ENCODE measurements at regions not wholly inside any gene's neighbourhood (a gene's known extent, or its start where the extent isn't known, plus 50 kb on each side); places are given as distances from the start of the nearest gene placed in this dataset.

DNA sequence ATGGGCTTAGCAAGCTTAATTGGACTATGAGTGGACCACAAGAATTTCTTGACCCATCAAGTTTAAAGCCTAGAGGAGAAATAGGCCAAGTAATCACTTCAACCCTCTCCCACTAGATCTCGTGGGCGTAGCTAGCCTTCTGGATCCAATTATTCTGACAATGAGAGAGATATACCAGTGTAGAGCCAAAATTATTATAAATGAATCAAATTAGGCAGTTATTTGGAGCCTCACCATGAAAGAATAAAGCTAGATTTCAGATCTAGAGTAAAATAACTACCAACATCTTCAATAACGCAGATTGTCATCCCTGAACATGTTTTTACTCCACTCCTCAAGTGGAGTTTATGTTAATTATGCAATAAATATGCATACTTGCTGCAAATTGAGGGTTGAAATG is 143.9 kb upstream of the CDH20 start:
- intact Hi-C loops (cut with DNase I): no loop called here
- no peaks in the 10 kb centered on the region for H3K27me3 ChIP-seq
- DNase-seq (ENCODE audit: extremely low spot score in 2 of 2): no peak
- H3K27ac ChIP-seq: no peak overlapping the region
- no peak overlapping the region for H3K4me3 ChIP-seq
- H3K9me3 ChIP-seq: no peaks in the 10 kb centered on the region
- H3K36me3 ChIP-seq: no peaks in the 10 kb centered on the region
- H3K4me1 ChIP-seq: no peaks in the 10 kb centered on the region
- TF ChIP-seq POLR2A (IDR thresholded peaks at IDR 0.05): no peak
- no peak for TF ChIP-seq POLR2AphosphoS5 (IDR thresholded peaks at IDR 0.05; ENCODE audit: insufficient read depth in 1 of 2, low read depth in 1 of 2)
- TF ChIP-seq, protein P1, sequence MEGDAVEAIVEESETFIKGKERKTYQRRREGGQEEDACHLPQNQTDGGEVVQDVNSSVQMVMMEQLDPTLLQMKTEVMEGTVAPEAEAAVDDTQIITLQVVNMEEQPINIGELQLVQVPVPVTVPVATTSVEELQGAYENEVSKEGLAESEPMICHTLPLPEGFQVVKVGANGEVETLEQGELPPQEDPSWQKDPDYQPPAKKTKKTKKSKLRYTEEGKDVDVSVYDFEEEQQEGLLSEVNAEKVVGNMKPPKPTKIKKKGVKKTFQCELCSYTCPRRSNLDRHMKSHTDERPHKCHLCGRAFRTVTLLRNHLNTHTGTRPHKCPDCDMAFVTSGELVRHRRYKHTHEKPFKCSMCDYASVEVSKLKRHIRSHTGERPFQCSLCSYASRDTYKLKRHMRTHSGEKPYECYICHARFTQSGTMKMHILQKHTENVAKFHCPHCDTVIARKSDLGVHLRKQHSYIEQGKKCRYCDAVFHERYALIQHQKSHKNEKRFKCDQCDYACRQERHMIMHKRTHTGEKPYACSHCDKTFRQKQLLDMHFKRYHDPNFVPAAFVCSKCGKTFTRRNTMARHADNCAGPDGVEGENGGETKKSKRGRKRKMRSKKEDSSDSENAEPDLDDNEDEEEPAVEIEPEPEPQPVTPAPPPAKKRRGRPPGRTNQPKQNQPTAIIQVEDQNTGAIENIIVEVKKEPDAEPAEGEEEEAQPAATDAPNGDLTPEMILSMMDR (IDR thresholded peaks at IDR 0.05): no peak

DNA sequence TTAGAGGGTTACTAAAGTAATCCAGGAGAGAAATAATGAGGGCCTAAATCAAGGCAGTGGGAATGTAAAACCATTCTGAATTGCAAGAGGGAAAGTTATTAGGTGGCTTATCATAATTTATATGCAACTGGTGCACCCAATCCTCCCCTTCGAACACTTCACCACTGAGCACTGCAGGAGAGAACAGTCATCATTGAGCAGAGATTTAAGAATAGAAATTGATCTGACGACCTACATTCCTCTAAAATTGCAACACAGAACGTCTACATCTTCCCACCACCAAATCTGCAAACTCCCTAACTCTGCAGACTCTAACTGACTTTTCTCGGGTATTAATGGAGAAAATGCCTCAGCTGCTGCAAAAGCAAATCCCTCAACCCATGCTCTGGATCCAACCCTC is 138.5 kb upstream of the CDH20 start:
- Histone ChIP-seq H3K27me3 (no peaks in the 10 kb centered on the region), H3K4me1 (no peaks in the 10 kb centered on the region), H3K4me3 (no peak overlapping the region), H3K9me3 (no peaks in the 10 kb centered on the region), H3K36me3 (no peaks in the 10 kb centered on the region), H3K27ac (no peak overlapping the region)
- TF ChIP-seq, protein P1 (IDR thresholded peaks at IDR 0.05): no peak
- TF ChIP-seq POLR2AphosphoS5 (IDR thresholded peaks at IDR 0.05; ENCODE audit: insufficient read depth in 1 of 2, low read depth in 1 of 2) (no peak), POLR2A (IDR thresholded peaks at IDR 0.05) (no peak)
- DNase-seq (ENCODE audit: extremely low spot score in 2 of 2): no peak
- intact Hi-C loops (cut with DNase I): no loop called here

DNA sequence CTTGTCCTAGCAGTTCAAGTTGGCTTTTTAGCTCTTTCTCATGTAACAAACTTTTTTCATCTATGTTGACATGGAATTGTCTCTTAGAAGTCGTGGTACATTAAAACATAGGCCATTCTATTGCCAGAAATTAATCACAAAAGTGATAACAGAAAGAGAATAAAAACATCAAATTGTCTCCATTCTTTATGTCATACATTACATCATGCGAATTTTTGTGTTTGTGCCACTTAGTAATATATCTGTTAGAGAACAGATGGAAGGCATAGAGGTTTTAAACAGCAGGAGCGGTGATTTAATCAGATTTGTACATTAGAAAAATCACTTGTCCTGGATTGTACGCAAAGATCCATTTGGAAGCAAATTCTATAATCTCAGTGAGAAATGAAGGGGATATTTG is 136.5 kb upstream of the CDH20 start:
- no peaks in the 10 kb centered on the region for H3K27me3 ChIP-seq
- no peak for DNase-seq (ENCODE audit: extremely low spot score in 2 of 2)
- H3K4me3 ChIP-seq: no peak overlapping the region
- intact Hi-C loops (cut with DNase I): no loop called here
- no peaks in the 10 kb centered on the region for H3K4me1 ChIP-seq
- H3K27ac ChIP-seq: no peak overlapping the region
- no peaks in the 10 kb centered on the region for H3K9me3 ChIP-seq
- H3K36me3 ChIP-seq: no peaks in the 10 kb centered on the region
- TF ChIP-seq POLR2A (IDR thresholded peaks at IDR 0.05) (no peak), POLR2AphosphoS5 (IDR thresholded peaks at IDR 0.05; ENCODE audit: insufficient read depth in 1 of 2, low read depth in 1 of 2) (no peak)
- TF ChIP-seq, protein P1 (IDR thresholded peaks at IDR 0.05): no peak

DNA sequence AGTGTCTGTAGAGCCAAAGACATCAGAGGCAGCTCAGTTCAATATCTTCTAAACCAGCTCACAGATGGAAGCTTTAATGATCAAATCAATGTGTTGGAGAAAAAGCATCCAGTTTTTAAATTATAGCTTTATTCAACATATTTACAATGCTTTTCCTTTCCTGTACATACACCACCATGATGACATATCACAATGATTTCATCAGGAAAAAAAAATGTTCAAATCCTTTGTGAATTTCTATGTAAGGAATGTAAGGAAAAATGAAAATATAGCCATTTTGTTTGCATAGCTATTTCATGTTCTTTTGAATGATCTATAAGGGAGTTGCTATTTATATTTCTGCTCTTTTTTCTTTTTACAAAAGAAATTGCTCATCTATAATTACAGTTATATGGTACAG is 134.7 kb upstream of the CDH20 start:
- DNase-seq (ENCODE audit: extremely low spot score in 2 of 2): no peak
- no peaks in the 10 kb centered on the region for H3K4me1 ChIP-seq
- no peaks in the 10 kb centered on the region for H3K27me3 ChIP-seq
- H3K36me3 ChIP-seq: no peaks in the 10 kb centered on the region
- no peak overlapping the region for H3K4me3 ChIP-seq
- intact Hi-C loops (cut with DNase I): no loop called here
- H3K9me3 ChIP-seq: no peaks in the 10 kb centered on the region
- TF ChIP-seq POLR2A (IDR thresholded peaks at IDR 0.05): no peak
- TF ChIP-seq, protein P1 (IDR thresholded peaks at IDR 0.05): no peak
- TF ChIP-seq POLR2AphosphoS5 (IDR thresholded peaks at IDR 0.05; ENCODE audit: insufficient read depth in 1 of 2, low read depth in 1 of 2): no peak
- H3K27ac ChIP-seq: no peak overlapping the region

DNA sequence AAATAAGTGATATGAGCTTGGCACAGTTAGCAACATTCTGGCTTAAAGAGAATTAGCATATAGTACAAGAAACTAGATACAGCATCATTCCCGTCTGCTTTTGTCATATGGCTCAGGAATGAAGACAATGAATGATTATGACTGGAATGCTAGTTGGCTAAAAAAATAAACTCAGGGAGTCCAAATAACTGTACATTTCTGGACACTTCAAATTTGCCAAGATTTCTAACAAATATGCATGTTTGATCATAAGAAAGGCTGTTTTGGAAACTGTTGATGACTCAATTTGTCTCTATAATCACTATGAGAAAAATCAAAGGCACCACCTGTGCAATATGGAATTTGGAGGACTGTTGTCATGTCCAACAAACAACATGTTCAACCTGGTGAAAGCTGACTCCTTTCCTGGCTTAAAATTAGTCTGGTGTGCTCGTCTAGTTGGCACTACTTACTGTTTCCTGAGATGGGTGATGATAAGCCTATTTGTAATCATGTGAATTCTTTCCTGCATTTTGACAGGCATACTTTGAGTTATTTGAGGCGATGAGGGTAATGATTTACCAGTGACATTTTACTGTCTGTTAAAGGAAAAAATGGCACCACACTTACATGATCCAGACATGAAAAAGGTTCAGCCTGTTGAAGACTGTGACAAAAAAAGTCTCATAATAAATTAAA is 133.9 kb upstream of the CDH20 start:
- Histone ChIP-seq H3K4me1 (no peaks in the 10 kb centered on the region), H3K9me3 (no peaks in the 10 kb centered on the region), H3K27me3 (no peaks in the 10 kb centered on the region), H3K4me3 (no peak overlapping the region), H3K36me3 (no peaks in the 10 kb centered on the region), H3K27ac (no peak overlapping the region)
- DNase-seq (ENCODE audit: extremely low spot score in 2 of 2): no peak
- intact Hi-C loops (cut with DNase I): no loop called here
- TF ChIP-seq, protein P1 (IDR thresholded peaks at IDR 0.05): no peak
- TF ChIP-seq POLR2AphosphoS5 (IDR thresholded peaks at IDR 0.05; ENCODE audit: insufficient read depth in 1 of 2, low read depth in 1 of 2): no peak
- no peak for TF ChIP-seq POLR2A (IDR thresholded peaks at IDR 0.05)
